B cell (primary cell): ENCODE measurements at regions not wholly inside any gene's neighbourhood (a gene's known extent, or its start where the extent isn't known, plus 50 kb on each side); places are given as distances from the start of the nearest gene placed in this dataset.

Experiments used
- ATAC-seq: fragments of 200-7000 bp; cut with Tn5 transposase; one replicate; pipeline ENCODE4 v1.10.0; 2021; ENCODE audit warnings: low read depth, mild to moderate bottlenecking, moderate number of reproducible peaks, moderate library complexity
- CTCF ChIA-PET: fragments of 350-600 bp; sonication (Branson Sonifier 250); formaldehyde crosslinking; loops from one replicate; lab custom pipeline; 2021; ENCODE audit warnings: antibody characterized with exemption, inconsistent platforms; lab: Charles Lee
- POLR2A ChIA-PET: fragments of 350-600 bp; sonication (Branson Sonifier 250); formaldehyde crosslinking; loops from one replicate; lab custom pipeline; 2021; ENCODE audit warnings: antibody characterized with exemption; lab: Charles Lee
- DNase-seq: peaks from one replicate; pipeline ENCODE4 v3.0.0; 2013
- H2AFZ ChIP-seq: 2 replicates; pipeline ENCODE4 v1.6.1; 2012; ENCODE audit warnings: mild to moderate bottlenecking, low read depth, low read length; ENCODE audit not compliant: insufficient read depth, poor library complexity, severe bottlenecking
- H3K27ac ChIP-seq, 2 donors: 1 replicate in 1 of 2; 2 replicates in 1 of 2; pipeline ENCODE4 v1.5.1; 2012 to 2013; ENCODE audit warnings: low read length in 2 of 2, mild to moderate bottlenecking in 2 of 2, moderate library complexity in 1 of 2
- H3K27me3 ChIP-seq, 4 experiments: fragments of 200-600 bp in 1 of 4; sonication (generic) in 1 of 4; replicated peaks in 1 of 4; 1 replicate in 2 of 4; 2 replicates in 2 of 4; pipeline versions ENCODE4 v1.6.1 to v1.7.0; 2013 to 2016; ENCODE audit warnings: low read length in 3 of 4, mild to moderate bottlenecking in 2 of 4, mixed read lengths in 1 of 4, moderate library complexity in 1 of 4; ENCODE audit not compliant: insufficient read depth in 4 of 4, control insufficient read depth in 3 of 4; ENCODE audit errors: control extremely low read depth in 1 of 4
- H3K36me3 ChIP-seq, 2 experiments: replicated peaks in 1 of 2; 1 replicate in 1 of 2; 2 replicates in 1 of 2; pipeline versions ENCODE4 v1.6.1 to v1.7.1; 2013; ENCODE audit warnings: low read length in 1 of 2; ENCODE audit not compliant: insufficient read depth in 2 of 2, control insufficient read depth in 1 of 2; ENCODE audit errors: control extremely low read depth in 1 of 2, extremely low read depth in 1 of 2
- H3K4me1 ChIP-seq, 2 donors: fragments of 200-600 bp in 1 of 2; sonication (generic) in 1 of 2; 1 replicate in 1 of 2; 2 replicates in 1 of 2; pipeline versions ENCODE4 v1.5.1 to v1.6.1; 2013 to 2017; ENCODE audit warnings: low read length in 2 of 2; ENCODE audit not compliant: control insufficient read depth in 2 of 2, insufficient read depth in 2 of 2
- H3K4me2 ChIP-seq: replicated peaks from 2 replicates; pipeline ENCODE3; 2012; ENCODE audit warnings: mild to moderate bottlenecking, low read depth, low read length; ENCODE audit not compliant: poor library complexity, severe bottlenecking
- H3K4me3 ChIP-seq, 5 experiments: fragments of 200-600 bp in 1 of 5; sonication (generic) in 1 of 5; 1 replicate in 3 of 5; 2 replicates in 2 of 5; pipeline versions ENCODE4 v1.5.1 to v1.7.0; 2011 to 2016; ENCODE audit warnings: low read length in 4 of 5, mild to moderate bottlenecking in 4 of 5, low read depth in 2 of 5, control low read depth in 1 of 5, moderate library complexity in 1 of 5; ENCODE audit not compliant: insufficient read depth in 1 of 5; ENCODE audit errors: control extremely low read depth in 1 of 5, extremely low read depth in 1 of 5
- H3K79me2 ChIP-seq: fragments of 200-600 bp; sonication (generic); one replicate; pipeline ENCODE4 v1.6.0; 2016; ENCODE audit warnings: low read length; ENCODE audit not compliant: control insufficient read depth, insufficient read depth
- H3K9ac ChIP-seq: fragments of 200-600 bp; sonication (generic); 2 replicates; pipeline ENCODE4 v1.6.1; 2017; ENCODE audit warnings: mild to moderate bottlenecking, low read length, moderate library complexity
- H3K9me3 ChIP-seq, 3 donors: one replicate each; pipeline versions ENCODE4 v1.6.1 to v1.7.1; 2013; ENCODE audit warnings: low read length in 2 of 3; ENCODE audit not compliant: control insufficient read depth in 2 of 3, insufficient read depth in 1 of 3; ENCODE audit errors: control extremely low read depth in 1 of 3
- H4K20me1 ChIP-seq: 2 replicates; pipeline ENCODE4 v1.6.0; 2012; ENCODE audit warnings: mild to moderate bottlenecking, low read length; ENCODE audit not compliant: insufficient read depth, control insufficient read depth, poor library complexity, severe bottlenecking
- H3K27ac Mint-ChIP-seq: one replicate; pipeline ENCODE4 v1.8.0; 2021; ENCODE audit warnings: mixed read lengths
- H3K27me3 Mint-ChIP-seq: one replicate; pipeline ENCODE4 v1.8.0; 2021; ENCODE audit warnings: mixed read lengths
- H3K4me1 Mint-ChIP-seq: one replicate; pipeline ENCODE4 v1.8.0; 2021; ENCODE audit warnings: mixed read lengths
- H3K4me3 Mint-ChIP-seq: one replicate; pipeline ENCODE4 v1.8.0; 2021; ENCODE audit warnings: mixed read lengths
- H3K9me3 Mint-ChIP-seq: one replicate; pipeline ENCODE4 v1.8.0; 2022; ENCODE audit warnings: mixed read lengths; ENCODE audit not compliant: insufficient read depth
- EZH2 ChIP-seq: IDR thresholded peaks from 2 replicates; pipeline ENCODE4 v1.6.1; 2012; ENCODE audit warnings: borderline replicate concordance, low read depth, mild to moderate bottlenecking, moderate library complexity, low read length; ENCODE audit not compliant: insufficient read depth, poor library complexity, severe bottlenecking
- WGBS: methylation state at CpG from one replicate; pipeline ENCODE4 v1.1.5; 2013; ENCODE audit warnings: missing lambda C conversion rate; ENCODE audit not compliant: insufficient coverage; 5-methylcytosine and 5-hydroxymethylcytosine counted together
- intact Hi-C: fragments of 100-400 bp; cut with micrococcal nuclease; formaldehyde crosslinking; loops from one replicate; pipeline ENCODE4 v1.10.0; 2022
- TF ChIP-seq, protein P1 (sequence below): fragments of 200-600 bp; IDR thresholded peaks from one replicate; pipeline ENCODE4 v1.8.0; 2022; ENCODE audit warnings: antibody characterized with exemption, mild to moderate bottlenecking

DNA sequence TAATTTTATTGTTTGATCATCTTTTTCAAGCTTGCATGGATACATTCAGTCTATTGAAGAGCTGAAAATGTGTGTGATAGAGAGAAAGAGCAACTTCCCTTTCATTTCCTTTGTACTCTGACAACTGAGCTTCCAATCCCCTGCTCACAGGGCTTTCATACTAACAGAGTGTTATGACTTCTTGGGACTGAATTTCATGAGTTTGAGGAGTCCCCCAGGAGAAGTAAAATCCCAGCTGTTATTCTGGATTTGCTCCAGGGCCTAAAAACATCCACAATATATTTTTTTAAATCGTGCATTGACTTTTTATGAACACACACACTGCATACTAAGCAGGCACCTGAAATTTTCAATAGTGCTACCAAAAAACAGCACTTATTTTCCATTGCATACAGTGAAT lies 195.8 kb upstream of the CAND1 start:
- no peak overlapping the region for H3K27ac Mint-ChIP-seq
- WGBS, result 80% methylated on average over 1 of the region's 1 CpG
- H3K27me3 ChIP-seq, result peaks cover 0 to 17% (median 12%) of the 10 kb centered on the region in 4 experiments

DNA sequence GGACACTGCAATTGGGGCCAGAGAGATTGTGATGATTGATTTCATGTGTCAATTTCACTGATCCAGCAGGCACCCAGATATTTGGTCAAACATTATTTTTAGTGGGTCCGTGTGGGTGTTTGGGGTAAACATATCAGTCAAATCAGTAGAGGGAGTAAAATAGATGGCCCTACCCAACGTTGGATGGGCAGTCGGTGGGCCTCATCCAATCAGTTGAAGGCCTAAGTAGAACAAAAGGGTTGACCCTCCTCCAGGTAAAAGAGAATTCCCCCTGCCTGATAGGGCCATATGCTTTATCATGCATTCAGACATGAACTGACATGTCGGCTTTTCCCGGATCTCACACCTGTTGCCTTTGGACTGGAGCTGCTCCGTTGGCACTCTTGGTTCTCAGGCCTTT lies 195.1 kb upstream of the CAND1 start:
- Mint-ChIP-seq H3K4me3 (no peak overlapping the region), H3K4me1 (peaks cover 5% of the 10 kb centered on the region), H3K27me3 (peaks cover 46% of the 10 kb centered on the region), H3K9me3 (no peaks in the 10 kb centered on the region), H3K27ac (no peak overlapping the region)
- H3K4me3 ChIP-seq, result no peak overlapping the region
- H2AFZ ChIP-seq, result no peak overlapping the region
- no peak overlapping the region for H3K4me2 ChIP-seq
- H3K79me2 ChIP-seq, result no peaks in the 10 kb centered on the region
- no peak overlapping the region for H3K9ac ChIP-seq
- DNase-seq, result no peak
- WGBS, result 100% methylated on average over 6 of the region's 6 CpGs
- H3K4me1 ChIP-seq, result peaks cover 4 to 6% of the 10 kb centered on the region in 2 donors
- no peak for ATAC-seq
- H3K27me3 ChIP-seq, result peaks cover 0 to 16% (median 10%) of the 10 kb centered on the region in 4 experiments
- no peaks in the 10 kb centered on the region for H4K20me1 ChIP-seq
- no peak overlapping the region for H3K27ac ChIP-seq
- no peaks in the 10 kb centered on the region for H3K36me3 ChIP-seq
- CTCF ChIA-PET, result no interaction called here
- no peak for TF ChIP-seq EZH2
- TF ChIP-seq, protein P1, sequence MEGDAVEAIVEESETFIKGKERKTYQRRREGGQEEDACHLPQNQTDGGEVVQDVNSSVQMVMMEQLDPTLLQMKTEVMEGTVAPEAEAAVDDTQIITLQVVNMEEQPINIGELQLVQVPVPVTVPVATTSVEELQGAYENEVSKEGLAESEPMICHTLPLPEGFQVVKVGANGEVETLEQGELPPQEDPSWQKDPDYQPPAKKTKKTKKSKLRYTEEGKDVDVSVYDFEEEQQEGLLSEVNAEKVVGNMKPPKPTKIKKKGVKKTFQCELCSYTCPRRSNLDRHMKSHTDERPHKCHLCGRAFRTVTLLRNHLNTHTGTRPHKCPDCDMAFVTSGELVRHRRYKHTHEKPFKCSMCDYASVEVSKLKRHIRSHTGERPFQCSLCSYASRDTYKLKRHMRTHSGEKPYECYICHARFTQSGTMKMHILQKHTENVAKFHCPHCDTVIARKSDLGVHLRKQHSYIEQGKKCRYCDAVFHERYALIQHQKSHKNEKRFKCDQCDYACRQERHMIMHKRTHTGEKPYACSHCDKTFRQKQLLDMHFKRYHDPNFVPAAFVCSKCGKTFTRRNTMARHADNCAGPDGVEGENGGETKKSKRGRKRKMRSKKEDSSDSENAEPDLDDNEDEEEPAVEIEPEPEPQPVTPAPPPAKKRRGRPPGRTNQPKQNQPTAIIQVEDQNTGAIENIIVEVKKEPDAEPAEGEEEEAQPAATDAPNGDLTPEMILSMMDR, result no peak
- POLR2A ChIA-PET, result no interaction called here
- peaks cover 0 to 1% (median 0%) of the 10 kb centered on the region in 3 donors for H3K9me3 ChIP-seq
- intact Hi-C loops, result no loop called here

More for the DNA sequence above, 195.8 kb upstream of the CAND1 start:
- H3K4me2 ChIP-seq, result no peak overlapping the region
- H2AFZ ChIP-seq, result no peak overlapping the region
- TF ChIP-seq, protein P1, result no peak
- no peak for TF ChIP-seq EZH2
- no peaks in the 10 kb centered on the region for H3K79me2 ChIP-seq
- DNase-seq (no peak), ATAC-seq (no peak)
- no peaks in the 10 kb centered on the region for H4K20me1 ChIP-seq
- Mint-ChIP-seq H3K4me1 (peaks cover 7% of the 10 kb centered on the region), H3K9me3 (no peaks in the 10 kb centered on the region), H3K27me3 (peaks cover 51% of the 10 kb centered on the region), H3K4me3 (no peak overlapping the region)
- POLR2A ChIA-PET, result no interaction called here
- H3K9me3 ChIP-seq, result peaks cover 0 to 1% (median 0%) of the 10 kb centered on the region in 3 donors
- no peak overlapping the region for H3K9ac ChIP-seq
- H3K27ac ChIP-seq, result no peak overlapping the region
- no peak overlapping the region for H3K4me3 ChIP-seq
- peaks cover 7% of the 10 kb centered on the region in 2 donors for H3K4me1 ChIP-seq
- H3K36me3 ChIP-seq, result no peaks in the 10 kb centered on the region
- CTCF ChIA-PET, result no interaction called here
- intact Hi-C loops, result no loop called here
